ENCODE measurements at regions not wholly inside any gene's neighbourhood (a gene's known extent, or its start where the extent isn't known, plus 50 kb on each side); places are given as distances from the start of the nearest gene placed in this dataset.

GRCh38 chr4:123950530-123950929 lies 553.9 kb downstream of the SPRY1 start:
- TF ChIP-seq CTCF (IDR thresholded peaks at IDR 0.05) (no peak), ZFX (IDR thresholded peaks at IDR 0.05; ENCODE audit: borderline replicate concordance) (no peak)

Measured in 22Rv1 (cell line).